Astrocyte of the cerebellum (primary cell): ENCODE measurements at regions not wholly inside any gene's neighbourhood (a gene's known extent, or its start where the extent isn't known, plus 50 kb on each side); places are given as distances from the start of the nearest gene placed in this dataset.

Source experiments
- DNase-seq: peaks from one replicate; pipeline ENCODE4 v3.0.0-alpha.2; 2011; ENCODE audit warnings: low read depth
- H3K4me3 ChIP-seq: 2 replicates; pipeline ENCODE4 v1.5.1; 2011; ENCODE audit warnings: mild to moderate bottlenecking, low read depth, low read length, moderate library complexity
- in situ Hi-C: cut with HindIII; loops from 2 replicates; pipeline ENCODE4 v1.10.0; 2017; ENCODE audit warnings: low sequenced_read_pairs
- TF ChIP-seq, protein P1 (sequence below): IDR thresholded peaks from 2 replicates; pipeline ENCODE4 v1.5.1; 2012; ENCODE audit warnings: low read length, low read depth, moderate library complexity, mild to moderate bottlenecking; ENCODE audit errors: missing control alignments

- in situ Hi-C loops: no loop called here
- TF ChIP-seq, protein P1, sequence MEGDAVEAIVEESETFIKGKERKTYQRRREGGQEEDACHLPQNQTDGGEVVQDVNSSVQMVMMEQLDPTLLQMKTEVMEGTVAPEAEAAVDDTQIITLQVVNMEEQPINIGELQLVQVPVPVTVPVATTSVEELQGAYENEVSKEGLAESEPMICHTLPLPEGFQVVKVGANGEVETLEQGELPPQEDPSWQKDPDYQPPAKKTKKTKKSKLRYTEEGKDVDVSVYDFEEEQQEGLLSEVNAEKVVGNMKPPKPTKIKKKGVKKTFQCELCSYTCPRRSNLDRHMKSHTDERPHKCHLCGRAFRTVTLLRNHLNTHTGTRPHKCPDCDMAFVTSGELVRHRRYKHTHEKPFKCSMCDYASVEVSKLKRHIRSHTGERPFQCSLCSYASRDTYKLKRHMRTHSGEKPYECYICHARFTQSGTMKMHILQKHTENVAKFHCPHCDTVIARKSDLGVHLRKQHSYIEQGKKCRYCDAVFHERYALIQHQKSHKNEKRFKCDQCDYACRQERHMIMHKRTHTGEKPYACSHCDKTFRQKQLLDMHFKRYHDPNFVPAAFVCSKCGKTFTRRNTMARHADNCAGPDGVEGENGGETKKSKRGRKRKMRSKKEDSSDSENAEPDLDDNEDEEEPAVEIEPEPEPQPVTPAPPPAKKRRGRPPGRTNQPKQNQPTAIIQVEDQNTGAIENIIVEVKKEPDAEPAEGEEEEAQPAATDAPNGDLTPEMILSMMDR: no peak
Observed at GRCh38 chr14:22468830-22469229, 120.2 kb downstream of the DAD1 start.

DNA sequence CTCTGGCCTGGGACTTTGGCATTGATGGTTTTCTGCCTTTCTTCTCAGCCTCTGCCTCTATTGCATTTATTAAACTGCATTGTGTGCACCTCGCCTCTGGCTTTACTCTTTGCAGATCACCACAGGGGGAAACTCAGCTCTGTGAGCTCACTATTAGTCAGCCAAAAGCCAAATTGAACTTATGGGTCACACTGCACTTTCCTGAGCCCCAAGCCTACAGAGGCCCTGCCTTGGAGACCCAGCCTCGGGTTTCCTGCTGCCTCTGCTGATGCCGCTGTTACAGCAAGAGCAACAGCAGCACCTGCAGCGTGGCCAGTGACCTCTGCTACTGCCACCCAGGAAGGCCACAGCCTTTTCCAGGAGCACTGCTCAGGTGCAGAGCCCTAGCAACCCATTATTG lies 122.5 kb downstream of the DAD1 start:
- no peak overlapping the region for H3K4me3 ChIP-seq
- TF ChIP-seq, protein P1: no peak
- DNase-seq: no peak

More at GRCh38 chr14:22468830-22469229, 120.2 kb downstream of the DAD1 start:
- no peak overlapping the region for H3K4me3 ChIP-seq
- DNase-seq: no peak

GRCh38 chr14:22465201-22465840 lies 123.7 kb downstream of the DAD1 start:
- TF ChIP-seq, protein P1: no peak
- DNase-seq: no peak
- H3K4me3 ChIP-seq: no peak overlapping the region
- in situ Hi-C loops: no loop called here

More for the DNA sequence above, 122.5 kb downstream of the DAD1 start:
- in situ Hi-C loops: no loop called here

GRCh38 chr14:22464422-22465142 lies 124.4 kb downstream of the DAD1 start:
- H3K4me3 ChIP-seq: no peak overlapping the region
- in situ Hi-C loops: no loop called here
- TF ChIP-seq, protein P1: no peak
- DNase-seq: no peak

- in situ Hi-C loops: no loop called here
- DNase-seq: no peak
- TF ChIP-seq, protein P1: no peak
- H3K4me3 ChIP-seq: no peak overlapping the region
Observed at GRCh38 chr14:22463763-22464173, 125.3 kb downstream of the DAD1 start.

DNA sequence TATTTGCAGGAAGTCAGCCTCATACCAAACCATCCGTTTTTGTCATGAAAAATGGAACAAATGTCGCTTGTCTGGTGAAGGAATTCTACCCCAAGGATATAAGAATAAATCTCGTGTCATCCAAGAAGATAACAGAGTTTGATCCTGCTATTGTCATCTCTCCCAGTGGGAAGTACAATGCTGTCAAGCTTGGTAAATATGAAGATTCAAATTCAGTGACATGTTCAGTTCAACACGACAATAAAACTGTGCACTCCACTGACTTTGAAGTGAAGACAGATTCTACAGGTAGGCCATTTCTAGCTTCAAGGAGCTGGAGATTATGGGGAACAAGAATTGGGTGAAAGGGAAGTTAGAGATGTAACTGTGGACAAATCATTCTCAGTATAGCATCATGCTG lies 126.1 kb downstream of the DAD1 start:
- H3K4me3 ChIP-seq: no peak overlapping the region
- in situ Hi-C loops: no loop called here
- DNase-seq: no peak
- TF ChIP-seq, protein P1: no peak
